Activated CD8-positive, alpha-beta T cell treated with anti-CD3 and anti-CD28 coated beads for 36 hours (primary cell): ENCODE measurements at regions not wholly inside any gene's neighbourhood (a gene's known extent, or its start where the extent isn't known, plus 50 kb on each side); places are given as distances from the start of the nearest gene placed in this dataset.

Experiments
- ATAC-seq: fragments of 200-7000 bp; cut with Tn5 transposase; one replicate; pipeline ENCODE4 v1.10.0; 2021; ENCODE audit warnings: mild to moderate bottlenecking, moderate library complexity
- CTCF ChIA-PET: fragments of 350-600 bp; sonication (Branson Sonifier 250); formaldehyde crosslinking; loops from one replicate; lab custom pipeline; 2021; ENCODE audit warnings: antibody characterized with exemption; lab: Charles Lee
- POLR2A ChIA-PET: fragments of 350-600 bp; sonication (Branson Sonifier 250); formaldehyde crosslinking; loops from one replicate; lab custom pipeline; 2021; ENCODE audit warnings: antibody characterized with exemption; lab: Charles Lee
- DNase-seq: peaks from one replicate; pipeline ENCODE4 v3.0.0-alpha.2; 2020
- H3K27ac Mint-ChIP-seq: one replicate; pipeline ENCODE4 v1.8.0; 2021; ENCODE audit warnings: mild to moderate bottlenecking, mixed read lengths
- H3K27me3 Mint-ChIP-seq: one replicate; pipeline ENCODE4 v1.8.0; 2021; ENCODE audit warnings: mixed read lengths
- H3K36me3 Mint-ChIP-seq: one replicate; pipeline ENCODE4 v1.8.0; 2021; ENCODE audit warnings: low read depth, mixed read lengths
- H3K4me1 Mint-ChIP-seq: one replicate; pipeline ENCODE4 v1.8.0; 2021; ENCODE audit warnings: low read depth, mixed read lengths
- H3K4me3 Mint-ChIP-seq: one replicate; pipeline ENCODE4 v1.8.0; 2021; ENCODE audit warnings: mild to moderate bottlenecking, moderate library complexity, mixed read lengths
- H3K9me3 Mint-ChIP-seq: one replicate; pipeline ENCODE4 v1.8.0; 2021; ENCODE audit warnings: mixed read lengths
- CTCF ChIP-seq: fragments of 200-600 bp; IDR thresholded peaks from one replicate; pipeline ENCODE4 v1.8.0; 2022; ENCODE audit warnings: antibody characterized with exemption, mild to moderate bottlenecking
- intact Hi-C: fragments of 100-400 bp; cut with micrococcal nuclease; formaldehyde crosslinking; loops from one replicate; pipeline ENCODE4 v1.10.0; 2022

- H3K36me3 Mint-ChIP-seq = no peaks in the 10 kb centered on the region
These were observed 63.6 kb upstream of the LY86 start for GRCh38 chr6:6524951-6525350.

GRCh38 chr6:6525933-6526332, 62.6 kb upstream of the LY86 start:
- DNase-seq = no peak
- Mint-ChIP-seq H3K4me1 (peaks cover 2% of the 10 kb centered on the region), H3K36me3 (no peaks in the 10 kb centered on the region), H3K27me3 (peaks cover 54% of the 10 kb centered on the region), H3K4me3 (no peak overlapping the region), H3K9me3 (no peaks in the 10 kb centered on the region), H3K27ac (no peak overlapping the region)
- ATAC-seq = no peak
- intact Hi-C loops = no loop called here
- ChIA-PET POLR2A (no interaction called here), CTCF (interaction anchor here (1.2 to 2.5 kb wide), 2 partner anchors 14 to 21 kb away, joined by 3 to 10 read pairs; no protein-coding TSS in a partner anchor)
- no peak for TF ChIP-seq CTCF

More at GRCh38 chr6:6524951-6525350, 63.6 kb upstream of the LY86 start:
- DNase-seq = no peak
- no peak for TF ChIP-seq CTCF
- intact Hi-C loops = no loop called here
- Mint-ChIP-seq H3K4me1 (peaks cover 2% of the 10 kb centered on the region), H3K27ac (no peak overlapping the region), H3K27me3 (peaks cover 57% of the 10 kb centered on the region), H3K4me3 (no peak overlapping the region), H3K9me3 (no peaks in the 10 kb centered on the region)
- ChIA-PET CTCF (no interaction called here), POLR2A (no interaction called here)
- no peak for ATAC-seq

- intact Hi-C loops = no loop called here
- no peaks in the 10 kb centered on the region for H3K36me3 Mint-ChIP-seq
- H3K27me3 Mint-ChIP-seq = peaks cover 34% of the 10 kb centered on the region
- no peak overlapping the region for H3K27ac Mint-ChIP-seq
- no peaks in the 10 kb centered on the region for H3K9me3 Mint-ChIP-seq
- no peak overlapping the region for H3K4me3 Mint-ChIP-seq
- H3K4me1 Mint-ChIP-seq = peaks cover 2% of the 10 kb centered on the region
- no peak for DNase-seq
- no peak for ATAC-seq
- CTCF ChIA-PET = interaction anchor here (1.4 kb wide), 1 partner anchor 17 kb away, joined by 10 read pairs; no protein-coding TSS in a partner anchor
- POLR2A ChIA-PET = no interaction called here
- TF ChIP-seq CTCF = no peak
These were observed 59.2 kb upstream of the LY86 start for GRCh38 chr6:6529275-6529674.

- no peak for TF ChIP-seq CTCF
- no peaks in the 10 kb centered on the region for H3K36me3 Mint-ChIP-seq
- H3K27ac Mint-ChIP-seq = no peak overlapping the region
- ATAC-seq (no peak), DNase-seq (no peak)
- ChIA-PET POLR2A (no interaction called here), CTCF (interaction anchor here (2.4 kb wide), 1 partner anchor 14 kb away, joined by 10 read pairs; no protein-coding TSS in a partner anchor)
- H3K9me3 Mint-ChIP-seq = no peaks in the 10 kb centered on the region
- intact Hi-C loops = no loop called here
- H3K27me3 Mint-ChIP-seq = peaks cover 17% of the 10 kb centered on the region
- no peak overlapping the region for H3K4me3 Mint-ChIP-seq
- no peaks in the 10 kb centered on the region for H3K4me1 Mint-ChIP-seq
These were observed 55.3 kb upstream of the LY86 start for GRCh38 chr6:6533176-6533575.

- H3K36me3 Mint-ChIP-seq = no peaks in the 10 kb centered on the region
- H3K9me3 Mint-ChIP-seq = no peaks in the 10 kb centered on the region
- CTCF ChIA-PET = interaction anchor here (2.4 kb wide), 1 partner anchor 13 kb away, joined by 10 read pairs; no protein-coding TSS in a partner anchor
- no peak for TF ChIP-seq CTCF
- no peaks in the 10 kb centered on the region for H3K4me1 Mint-ChIP-seq
- POLR2A ChIA-PET = interaction anchor here (0.7 kb wide), 1 partner anchor 49 kb away, joined by 3 read pairs; no protein-coding TSS in a partner anchor
- no peak overlapping the region for H3K4me3 Mint-ChIP-seq
- H3K27ac Mint-ChIP-seq = no peak overlapping the region
- DNase-seq = no peak
- H3K27me3 Mint-ChIP-seq = peaks cover 16% of the 10 kb centered on the region
- no peak for ATAC-seq
- intact Hi-C loops = no loop called here
These were observed 54.1 kb upstream of the LY86 start for GRCh38 chr6:6534399-6534798.
